Trophoblast cell (in vitro differentiated cells and primary cell): ENCODE measurements at regions not wholly inside any gene's neighbourhood (a gene's known extent, or its start where the extent isn't known, plus 50 kb on each side); places are given as distances from the start of the nearest gene placed in this dataset.
"Not testable (repeated sequence)": the region's sequence is repeated elsewhere in the genome, so short reads cannot be mapped to it uniquely, and the experiment has no call there.

Source experiments
- DNase-seq, 2 donors: peaks; one replicate each; pipeline ENCODE4 v3.0.0-alpha.2; 2016
- H2AFZ ChIP-seq: 2 replicates; pipeline ENCODE4 v1.6.1; 2013; ENCODE audit warnings: low read length, moderate library complexity, mild to moderate bottlenecking; ENCODE audit not compliant: insufficient read depth, poor library complexity
- H2AK5ac ChIP-seq: 2 replicates; pipeline ENCODE4 v1.6.1; 2013; ENCODE audit warnings: mild to moderate bottlenecking, low read length
- H2BK120ac ChIP-seq: 2 replicates; pipeline ENCODE4 v1.6.1; 2013; ENCODE audit warnings: low read length, mild to moderate bottlenecking, moderate library complexity; ENCODE audit not compliant: insufficient read depth, poor library complexity
- H2BK12ac ChIP-seq: 2 replicates; pipeline ENCODE4 v1.6.1; 2013; ENCODE audit warnings: mild to moderate bottlenecking, low read length, moderate library complexity
- H2BK5ac ChIP-seq: 2 replicates; pipeline ENCODE4 v1.6.1; 2013; ENCODE audit warnings: low read length, low read depth, moderate library complexity, mild to moderate bottlenecking; ENCODE audit not compliant: poor library complexity
- H3K14ac ChIP-seq: 2 replicates; pipeline ENCODE4 v1.6.1; 2013; ENCODE audit warnings: mild to moderate bottlenecking, low read length
- H3K18ac ChIP-seq: 2 replicates; pipeline ENCODE4 v1.6.1; 2013; ENCODE audit warnings: mild to moderate bottlenecking, low read length
- H3K23ac ChIP-seq: 2 replicates; pipeline ENCODE4 v1.6.1; 2013; ENCODE audit warnings: low read length
- H3K27ac ChIP-seq: 2 replicates; pipeline ENCODE4 v1.5.1; 2013; ENCODE audit warnings: low read depth, mild to moderate bottlenecking, inconsistent platforms, low read length, moderate library complexity
- H3K27me3 ChIP-seq: 2 replicates; pipeline ENCODE4 v1.6.1; 2013; ENCODE audit warnings: inconsistent platforms, mild to moderate bottlenecking, low read length, moderate library complexity; ENCODE audit not compliant: insufficient read depth
- H3K36me3 ChIP-seq, 2 experiments: 1 replicate in 1 of 2; 2 replicates in 1 of 2; pipeline ENCODE4 v1.6.1; 2013; ENCODE audit warnings: low read length in 2 of 2, mild to moderate bottlenecking in 2 of 2, moderate library complexity in 1 of 2; ENCODE audit not compliant: insufficient read depth in 2 of 2, control insufficient read depth in 1 of 2
- H3K4ac ChIP-seq: 2 replicates; pipeline ENCODE4 v1.6.1; 2013; ENCODE audit warnings: low read depth, mild to moderate bottlenecking, low read length, moderate library complexity
- H3K4me1 ChIP-seq, 2 experiments: 1 replicate in 1 of 2; 2 replicates in 1 of 2; pipeline ENCODE4 v1.6.1; 2013; ENCODE audit warnings: low read length in 2 of 2, mild to moderate bottlenecking in 2 of 2, moderate library complexity in 1 of 2; ENCODE audit not compliant: insufficient read depth in 2 of 2, control insufficient read depth in 1 of 2
- H3K4me2 ChIP-seq: 2 replicates; pipeline ENCODE4 v1.6.1; 2013; ENCODE audit warnings: inconsistent platforms, mild to moderate bottlenecking, low read length, moderate library complexity
- H3K4me3 ChIP-seq: 2 replicates; pipeline ENCODE4 v1.5.1; 2013; ENCODE audit warnings: mild to moderate bottlenecking, low read depth, low read length, inconsistent platforms
- H3K79me1 ChIP-seq: one replicate; pipeline ENCODE4 v1.6.1; 2013; ENCODE audit warnings: low read length
- H3K79me2 ChIP-seq: 2 replicates; pipeline ENCODE4 v1.6.1; 2013; ENCODE audit warnings: low read length, mild to moderate bottlenecking; ENCODE audit not compliant: control insufficient read depth, insufficient read depth, poor library complexity
- H3K9ac ChIP-seq: 2 replicates; pipeline ENCODE4 v1.6.1; 2013; ENCODE audit warnings: mild to moderate bottlenecking, low read length
- H3K9me3 ChIP-seq: 2 replicates; pipeline ENCODE4 v1.6.1; 2013; ENCODE audit warnings: low read depth, mild to moderate bottlenecking, control low read depth, inconsistent platforms, low read length; ENCODE audit not compliant: insufficient read depth
- H4K12ac ChIP-seq: 2 replicates; pipeline ENCODE4 v1.6.1; 2013; ENCODE audit warnings: low read depth, mild to moderate bottlenecking, low read length, moderate library complexity
- H4K8ac ChIP-seq: 2 replicates; pipeline ENCODE4 v1.6.1; 2013; ENCODE audit warnings: low read depth, mild to moderate bottlenecking, low read length, moderate library complexity
- H4K91ac ChIP-seq: one replicate; pipeline ENCODE4 v1.6.1; 2013; ENCODE audit warnings: low read depth, mild to moderate bottlenecking, low read length, moderate library complexity
- WGBS: extraction: QIAGEN DNeasy Blood & Tissue Kit; methylation state at CpG from one replicate; pipeline ENCODE4 v1.1.7; 2013; ENCODE audit warnings: missing lambda C conversion rate; ENCODE audit not compliant: insufficient read length, insufficient coverage; ENCODE audit errors: extremely low coverage; 5-methylcytosine and 5-hydroxymethylcytosine counted together

DNA sequence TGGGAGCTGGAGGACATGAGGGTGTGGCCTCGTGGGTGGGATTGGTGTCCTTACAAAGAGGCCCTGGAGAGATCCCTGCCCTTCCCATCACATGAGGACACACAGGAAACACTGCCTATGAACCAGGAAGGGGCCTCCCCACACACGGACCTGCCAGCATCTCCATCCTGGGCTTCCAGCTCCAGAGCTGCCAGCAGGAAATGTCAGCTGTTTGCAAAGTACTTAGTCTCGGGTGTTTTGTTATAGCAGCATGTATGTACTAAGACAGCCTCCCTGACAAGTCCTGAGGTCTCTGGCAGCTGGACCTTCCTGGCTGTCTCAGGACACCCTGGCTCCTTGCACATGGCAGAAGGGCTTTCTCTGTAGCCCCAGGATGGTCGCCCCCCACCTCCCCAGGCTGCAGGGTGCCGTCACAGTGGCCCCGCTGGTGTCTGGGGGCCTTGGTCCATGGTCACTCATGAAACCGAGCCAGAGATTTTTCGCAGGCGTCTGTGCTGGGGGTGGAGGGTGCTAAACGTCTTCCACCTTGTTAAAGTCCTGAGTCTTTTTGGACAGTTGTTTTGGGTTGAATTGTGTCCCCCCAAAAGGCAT is 157.0 kb upstream of the ZNF469 start:
- not testable (repeated sequence) for H3K4me3 ChIP-seq, H2AK5ac ChIP-seq, H3K36me3 ChIP-seq, H2BK12ac ChIP-seq, H2BK120ac ChIP-seq, H3K79me2 ChIP-seq, H3K4me2 ChIP-seq, H3K27me3 ChIP-seq, H3K4me1 ChIP-seq, H3K14ac ChIP-seq, H4K91ac ChIP-seq, H3K9me3 ChIP-seq, H3K27ac ChIP-seq, H4K8ac ChIP-seq, H2BK5ac ChIP-seq, H3K9ac ChIP-seq, H3K18ac ChIP-seq, H4K12ac ChIP-seq, H3K23ac ChIP-seq, H2AFZ ChIP-seq, H3K79me1 ChIP-seq, DNase-seq, H3K4ac ChIP-seq
- no CpG with 5 or more reads among the region's 10 CpGs for WGBS

DNA sequence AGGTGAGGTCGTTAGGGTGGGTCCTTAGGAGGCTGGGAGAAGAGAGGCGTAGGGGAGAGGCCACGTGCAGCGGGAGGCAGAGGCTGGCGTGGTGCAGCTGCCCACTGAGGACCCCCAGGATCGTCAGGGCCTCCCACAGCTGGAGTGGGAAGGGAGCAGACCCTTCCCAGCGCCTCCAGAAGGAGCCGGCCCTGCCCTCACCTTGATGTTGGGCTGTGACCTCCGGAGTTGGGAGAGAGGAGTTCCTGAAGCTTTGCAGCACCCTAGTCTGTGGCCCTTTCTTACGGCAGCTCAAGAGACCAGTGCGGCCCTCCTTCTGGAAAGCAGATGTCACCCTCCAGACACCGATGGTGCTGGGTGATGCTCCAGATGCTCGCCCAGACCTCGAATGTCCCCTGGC is 156.5 kb upstream of the ZNF469 start:
- H3K9me3 ChIP-seq, H4K91ac ChIP-seq: not testable (repeated sequence)

GRCh38 chr16:88227026-88227721 is 155.6 kb upstream of the ZNF469 start:
- WGBS, result no CpG with 5 or more reads among the region's 35 CpGs

More for the DNA sequence above, 156.5 kb upstream of the ZNF469 start:
- H3K27ac ChIP-seq, H2BK120ac ChIP-seq, H3K36me3 ChIP-seq, H3K23ac ChIP-seq, H2BK5ac ChIP-seq, H3K79me1 ChIP-seq, H3K27me3 ChIP-seq, H3K4me3 ChIP-seq, H4K8ac ChIP-seq, H3K4ac ChIP-seq, H3K18ac ChIP-seq, H3K9ac ChIP-seq, H2BK12ac ChIP-seq, DNase-seq, H4K12ac ChIP-seq, H3K79me2 ChIP-seq, H3K14ac ChIP-seq, H2AK5ac ChIP-seq, H3K4me2 ChIP-seq, H2AFZ ChIP-seq, H3K4me1 ChIP-seq: not testable (repeated sequence)
- no CpG with 5 or more reads among the region's 14 CpGs for WGBS

GRCh38 chr16:88227722-88228482 is 154.9 kb upstream of the ZNF469 start:
- H4K8ac ChIP-seq, H2BK5ac ChIP-seq, H3K9ac ChIP-seq, H4K91ac ChIP-seq, H2AFZ ChIP-seq, H3K14ac ChIP-seq, H3K4me1 ChIP-seq, H3K18ac ChIP-seq, H2BK12ac ChIP-seq, H2AK5ac ChIP-seq, H3K4ac ChIP-seq, H3K27me3 ChIP-seq, H3K79me1 ChIP-seq, H2BK120ac ChIP-seq, H4K12ac ChIP-seq, H3K23ac ChIP-seq, H3K4me3 ChIP-seq, H3K27ac ChIP-seq, H3K79me2 ChIP-seq, DNase-seq, H3K4me2 ChIP-seq, H3K36me3 ChIP-seq, H3K9me3 ChIP-seq: not testable (repeated sequence)
- WGBS, result no CpG with 5 or more reads among the region's 36 CpGs

More at GRCh38 chr16:88227026-88227721, 155.6 kb upstream of the ZNF469 start:
- not testable (repeated sequence) for H4K91ac ChIP-seq, H3K79me1 ChIP-seq, H3K23ac ChIP-seq, H3K4me3 ChIP-seq, H3K14ac ChIP-seq, H2BK12ac ChIP-seq, H3K9ac ChIP-seq, H3K4me1 ChIP-seq, H3K27me3 ChIP-seq, DNase-seq, H4K8ac ChIP-seq, H3K27ac ChIP-seq, H3K18ac ChIP-seq, H2AK5ac ChIP-seq, H3K36me3 ChIP-seq, H2BK5ac ChIP-seq, H4K12ac ChIP-seq, H3K4me2 ChIP-seq, H2BK120ac ChIP-seq, H3K79me2 ChIP-seq, H3K9me3 ChIP-seq, H3K4ac ChIP-seq, H2AFZ ChIP-seq
